Astrocyte (in vitro differentiated cells and primary cell): ENCODE measurements at regions not wholly inside any gene's neighbourhood (a gene's known extent, or its start where the extent isn't known, plus 50 kb on each side); places are given as distances from the start of the nearest gene placed in this dataset.

Experiments
- DNase-seq: peaks from one replicate; pipeline ENCODE4 v3.0.0-alpha.2; 2010; ENCODE audit warnings: low read depth
- FAIRE-seq: peaks from 2 replicates; lab custom pipeline; 2011; peaks lifted over from hg19 to GRCh38; lab: Jason Lieb, UNC
- H2AFZ ChIP-seq: 2 replicates; pipeline ENCODE4 v1.6.0; 2012; ENCODE audit warnings: low read depth, low read length, inconsistent platforms
- H3K27ac ChIP-seq: 2 replicates; pipeline ENCODE4 v1.5.1; 2011; ENCODE audit warnings: low read depth, low read length, inconsistent platforms
- H3K27me3 ChIP-seq: 2 replicates; pipeline ENCODE4 v1.6.0; 2011; ENCODE audit warnings: low read length, inconsistent platforms; ENCODE audit not compliant: insufficient read depth
- H3K36me3 ChIP-seq: 2 replicates; pipeline ENCODE4 v1.5.1; 2011; ENCODE audit warnings: low read length, inconsistent platforms; ENCODE audit not compliant: insufficient read depth
- H3K4me1 ChIP-seq: 2 replicates; pipeline ENCODE4 v1.5.1; 2011; ENCODE audit warnings: low read length, inconsistent platforms; ENCODE audit not compliant: insufficient read depth
- H3K4me2 ChIP-seq: 2 replicates; pipeline ENCODE4 v1.6.0; 2012; ENCODE audit warnings: low read length, inconsistent platforms
- H3K4me3 ChIP-seq: 2 replicates; pipeline ENCODE4 v1.5.1; 2011; ENCODE audit warnings: low read depth, mild to moderate bottlenecking, low read length, inconsistent platforms; ENCODE audit not compliant: insufficient read depth
- H3K79me2 ChIP-seq: 2 replicates; pipeline ENCODE4 v1.6.0; 2012; ENCODE audit warnings: mild to moderate bottlenecking, low read length, inconsistent platforms; ENCODE audit not compliant: insufficient read depth
- H3K9ac ChIP-seq: 2 replicates; pipeline ENCODE4 v1.6.0; 2012; ENCODE audit warnings: mild to moderate bottlenecking, low read length, inconsistent platforms
- H3K9me3 ChIP-seq: 2 replicates; pipeline ENCODE4 v1.5.1; 2012; ENCODE audit warnings: low read depth, mild to moderate bottlenecking, low read length, inconsistent platforms; ENCODE audit not compliant: insufficient read depth
- H4K20me1 ChIP-seq: 2 replicates; pipeline ENCODE4 v1.6.0; 2012; ENCODE audit warnings: low read length, inconsistent platforms; ENCODE audit not compliant: insufficient read depth
- H3K27ac Mint-ChIP-seq: one replicate; pipeline ENCODE4 v1.8.0; 2021; ENCODE audit warnings: mild to moderate bottlenecking, mixed read lengths; ENCODE audit not compliant: unreplicated experiment
- H3K27me3 Mint-ChIP-seq: one replicate; pipeline ENCODE4 v1.8.0; 2021; ENCODE audit warnings: low read depth, mixed read lengths; ENCODE audit not compliant: unreplicated experiment
- H3K36me3 Mint-ChIP-seq: one replicate; pipeline ENCODE4 v1.8.0; 2021; ENCODE audit warnings: low read depth, mixed read lengths; ENCODE audit not compliant: unreplicated experiment
- H3K4me1 Mint-ChIP-seq: one replicate; pipeline ENCODE4 v1.8.0; 2021; ENCODE audit warnings: low read depth, mixed read lengths; ENCODE audit not compliant: unreplicated experiment
- H3K4me3 Mint-ChIP-seq: one replicate; pipeline ENCODE4 v1.8.0; 2021; ENCODE audit warnings: mild to moderate bottlenecking, moderate library complexity, mixed read lengths; ENCODE audit not compliant: unreplicated experiment
- H3K9me3 Mint-ChIP-seq: one replicate; pipeline ENCODE4 v1.8.0; 2021; ENCODE audit warnings: mild to moderate bottlenecking, mixed read lengths; ENCODE audit not compliant: unreplicated experiment
- CTCF ChIP-seq: IDR thresholded peaks from 2 replicates; pipeline ENCODE4 v1.5.1; 2011; ENCODE audit warnings: low read depth, mild to moderate bottlenecking, inconsistent platforms, low read length, moderate library complexity; ENCODE audit not compliant: insufficient read depth
- EZH2 ChIP-seq: IDR thresholded peaks from 2 replicates; pipeline ENCODE4 v1.6.1; 2012; ENCODE audit warnings: mild to moderate bottlenecking, low read length, inconsistent platforms; ENCODE audit not compliant: insufficient read depth

- Mint-ChIP-seq H3K4me3 (no peak overlapping the region), H3K27me3 (peaks cover 3% of the 10 kb centered on the region), H3K9me3 (no peaks in the 10 kb centered on the region), H3K27ac (no peak overlapping the region), H3K4me1 (peaks cover 28% of the 10 kb centered on the region), H3K36me3 (no peaks in the 10 kb centered on the region)
- Histone ChIP-seq H3K27me3 (no peaks in the 10 kb centered on the region), H3K9ac (no peak overlapping the region), H3K9me3 (no peaks in the 10 kb centered on the region), H3K79me2 (no peaks in the 10 kb centered on the region), H3K4me3 (no peak overlapping the region), H3K36me3 (no peaks in the 10 kb centered on the region), H3K4me2 (no peak overlapping the region), H3K4me1 (peaks cover 13% of the 10 kb centered on the region), H2AFZ (no peak overlapping the region), H3K27ac (no peak overlapping the region), H4K20me1 (no peaks in the 10 kb centered on the region)
- DNase-seq (no peak), FAIRE-seq (no peak)
- TF ChIP-seq EZH2 (no peak), CTCF (no peak)
Measured at GRCh38 chr5:68533571-68534084, 318.1 kb downstream of the PIK3R1 start.

- no peak overlapping the region for H3K27ac Mint-ChIP-seq
- peak overlapping the region; percentile 28 for H3K4me3 Mint-ChIP-seq
- H3K27ac ChIP-seq: no peak overlapping the region
Measured at GRCh38 chr5:68534131-68534940, 318.8 kb downstream of the PIK3R1 start.

More at GRCh38 chr5:68534131-68534940, 318.8 kb downstream of the PIK3R1 start:
- Mint-ChIP-seq H3K9me3 (no peaks in the 10 kb centered on the region), H3K27me3 (peaks cover 5% of the 10 kb centered on the region), H3K4me1 (peaks cover 21% of the 10 kb centered on the region), H3K36me3 (no peaks in the 10 kb centered on the region)
- Histone ChIP-seq H3K9ac (no peak overlapping the region), H3K9me3 (no peaks in the 10 kb centered on the region), H3K4me3 (no peak overlapping the region), H2AFZ (no peak overlapping the region), H3K4me1 (peaks cover 9% of the 10 kb centered on the region), H3K36me3 (no peaks in the 10 kb centered on the region), H3K79me2 (no peaks in the 10 kb centered on the region), H3K4me2 (peak overlapping the region; percentile 36), H3K27me3 (no peaks in the 10 kb centered on the region), H4K20me1 (no peaks in the 10 kb centered on the region)
- FAIRE-seq: no peak
- DNase-seq: peak; percentile 52
- no peak for TF ChIP-seq CTCF
- no peak for TF ChIP-seq EZH2
